Vagina (tissue), 2 donors: ENCODE measurements at regions not wholly inside any gene's neighbourhood (a gene's known extent, or its start where the extent isn't known, plus 50 kb on each side); places are given as distances from the start of the nearest gene placed in this dataset.

Experiments used
- DNase-seq, 2 donors: peaks; one replicate each; pipeline ENCODE4 v3.0.0-alpha.2; 2017; ENCODE audit errors: extremely low spot score in 2 of 2
- H3K27ac ChIP-seq: fragments of 200-600 bp; sonication (generic); one replicate; pipeline ENCODE4 v1.5.1; 2019
- H3K27me3 ChIP-seq: fragments of 200-600 bp; sonication (generic); one replicate; pipeline ENCODE4 v1.5.1; 2019
- H3K36me3 ChIP-seq, 2 donors: fragments of 200-600 bp; sonication (generic); one replicate each; pipeline ENCODE4 v1.5.1; 2017 to 2019
- H3K4me1 ChIP-seq: fragments of 200-600 bp; sonication (generic); one replicate; pipeline ENCODE4 v1.5.1; 2019
- H3K4me3 ChIP-seq, 2 donors: fragments of 200-600 bp; sonication (generic); 1 replicate in 1 of 2; 2 replicates in 1 of 2; pipeline ENCODE4 v1.5.1; 2016 to 2019
- H3K9me3 ChIP-seq: fragments of 200-600 bp; sonication (generic); one replicate; pipeline ENCODE4 v1.5.1; 2019
- CTCF ChIP-seq, 3 experiments: fragments of 450-650 bp in 2 of 3; fragments of 200-600 bp in 1 of 3; sonication (generic) in 1 of 3; IDR thresholded peaks; one replicate each; pipeline ENCODE4 v1.5.1; 2017 to 2019; ENCODE audit warnings: antibody characterized with exemption in 3 of 3, mild to moderate bottlenecking in 2 of 3, moderate library complexity in 2 of 3
- POLR2A ChIP-seq, 2 donors: fragments of 450-650 bp; IDR thresholded peaks; one replicate each; pipeline ENCODE4 v1.6.1; 2017; ENCODE audit warnings: antibody characterized with exemption in 2 of 2, mild to moderate bottlenecking in 2 of 2, moderate library complexity in 2 of 2
- POLR2AphosphoS5 ChIP-seq, 2 donors: sonication (generic); formaldehyde crosslinking; IDR thresholded peaks; one replicate each; pipeline ENCODE4 v1.9.0; 2017; ENCODE audit warnings: antibody characterized with exemption in 2 of 2, mild to moderate bottlenecking in 2 of 2, low read depth in 1 of 2; ENCODE audit not compliant: insufficient read depth in 1 of 2
- intact Hi-C: fragments of 100-400 bp; cut with DNase I; formaldehyde crosslinking; loops from one replicate; pipeline ENCODE4 v1.15.1; 2023

- H3K9me3 ChIP-seq: no peaks in the 10 kb centered on the region
- peaks cover 0 to 15% of the 10 kb centered on the region in 2 donors for H3K36me3 ChIP-seq
- no peak overlapping the region for H3K27ac ChIP-seq
- intact Hi-C loops: no loop called here
- no peaks in the 10 kb centered on the region for H3K27me3 ChIP-seq
- TF ChIP-seq POLR2AphosphoS5 (IDR thresholded peaks at IDR 0.05; ENCODE audit: insufficient read depth in 1 of 2, low read depth in 1 of 2): no peak
- TF ChIP-seq CTCF (IDR thresholded peaks at IDR 0.05): no peak
- TF ChIP-seq POLR2A (IDR thresholded peaks at IDR 0.05): no peak
- H3K4me3 ChIP-seq: no peak overlapping the region
- DNase-seq: no peak
- H3K4me1 ChIP-seq: no peaks in the 10 kb centered on the region
Observed at GRCh38 chr3:124658270-124658669, 72.0 kb upstream of the UMPS start.

GRCh38 chr3:124659175-124659574, 71.1 kb upstream of the UMPS start:
- TF ChIP-seq POLR2A (IDR thresholded peaks at IDR 0.05) (no peak), CTCF (IDR thresholded peaks at IDR 0.05) (no peak), POLR2AphosphoS5 (IDR thresholded peaks at IDR 0.05; ENCODE audit: insufficient read depth in 1 of 2, low read depth in 1 of 2) (no peak)
- no peak for DNase-seq
- H3K27ac ChIP-seq: no peak overlapping the region
- H3K4me3 ChIP-seq: no peak overlapping the region
- H3K36me3 ChIP-seq: peaks cover 0 to 10% of the 10 kb centered on the region in 2 donors
- intact Hi-C loops: no loop called here
- H3K9me3 ChIP-seq: no peaks in the 10 kb centered on the region
- no peaks in the 10 kb centered on the region for H3K27me3 ChIP-seq
- H3K4me1 ChIP-seq: no peaks in the 10 kb centered on the region

- Histone ChIP-seq H3K4me3 (no peak overlapping the region), H3K27me3 (no peaks in the 10 kb centered on the region), H3K4me1 (no peaks in the 10 kb centered on the region), H3K36me3 (peaks cover 0 to 3% of the 10 kb centered on the region in 2 donors), H3K9me3 (no peaks in the 10 kb centered on the region), H3K27ac (no peak overlapping the region)
- intact Hi-C loops: no loop called here
- no peak for DNase-seq
- TF ChIP-seq POLR2AphosphoS5 (IDR thresholded peaks at IDR 0.05; ENCODE audit: insufficient read depth in 1 of 2, low read depth in 1 of 2) (no peak), CTCF (IDR thresholded peaks at IDR 0.05) (no peak), POLR2A (IDR thresholded peaks at IDR 0.05) (no peak)
Observed at GRCh38 chr3:124660599-124660998, 69.7 kb upstream of the UMPS start.

- H3K27me3 ChIP-seq: no peaks in the 10 kb centered on the region
- peaks cover 0 to 8% of the 10 kb centered on the region in 2 donors for H3K36me3 ChIP-seq
- no peak overlapping the region for H3K27ac ChIP-seq
- DNase-seq: no peak
- intact Hi-C loops: no loop called here
- no peak for TF ChIP-seq POLR2A (IDR thresholded peaks at IDR 0.05)
- TF ChIP-seq CTCF (IDR thresholded peaks at IDR 0.05): no peak
- no peak for TF ChIP-seq POLR2AphosphoS5 (IDR thresholded peaks at IDR 0.05; ENCODE audit: insufficient read depth in 1 of 2, low read depth in 1 of 2)
- no peak overlapping the region for H3K4me3 ChIP-seq
- H3K4me1 ChIP-seq: no peaks in the 10 kb centered on the region
- no peaks in the 10 kb centered on the region for H3K9me3 ChIP-seq
Observed at GRCh38 chr3:124663690-124664089, 66.6 kb upstream of the UMPS start.

- intact Hi-C loops: no loop called here
- H3K36me3 ChIP-seq: peaks cover 0 to 8% of the 10 kb centered on the region in 2 donors
- no peak for TF ChIP-seq POLR2A (IDR thresholded peaks at IDR 0.05)
- no peak for TF ChIP-seq CTCF (IDR thresholded peaks at IDR 0.05)
- no peak for TF ChIP-seq POLR2AphosphoS5 (IDR thresholded peaks at IDR 0.05; ENCODE audit: insufficient read depth in 1 of 2, low read depth in 1 of 2)
Observed at GRCh38 chr3:124664804-124665203, 65.4 kb upstream of the UMPS start.

More at GRCh38 chr3:124664804-124665203, 65.4 kb upstream of the UMPS start:
- no peaks in the 10 kb centered on the region for H3K9me3 ChIP-seq
- H3K27ac ChIP-seq: no peak overlapping the region
- H3K4me3 ChIP-seq: no peak overlapping the region
- no peak for DNase-seq
- no peaks in the 10 kb centered on the region for H3K27me3 ChIP-seq
- no peaks in the 10 kb centered on the region for H3K4me1 ChIP-seq
